ENCODE measurements at regions not wholly inside any gene's neighbourhood (a gene's known extent, or its start where the extent isn't known, plus 50 kb on each side); places are given as distances from the start of the nearest gene placed in this dataset.

DNA sequence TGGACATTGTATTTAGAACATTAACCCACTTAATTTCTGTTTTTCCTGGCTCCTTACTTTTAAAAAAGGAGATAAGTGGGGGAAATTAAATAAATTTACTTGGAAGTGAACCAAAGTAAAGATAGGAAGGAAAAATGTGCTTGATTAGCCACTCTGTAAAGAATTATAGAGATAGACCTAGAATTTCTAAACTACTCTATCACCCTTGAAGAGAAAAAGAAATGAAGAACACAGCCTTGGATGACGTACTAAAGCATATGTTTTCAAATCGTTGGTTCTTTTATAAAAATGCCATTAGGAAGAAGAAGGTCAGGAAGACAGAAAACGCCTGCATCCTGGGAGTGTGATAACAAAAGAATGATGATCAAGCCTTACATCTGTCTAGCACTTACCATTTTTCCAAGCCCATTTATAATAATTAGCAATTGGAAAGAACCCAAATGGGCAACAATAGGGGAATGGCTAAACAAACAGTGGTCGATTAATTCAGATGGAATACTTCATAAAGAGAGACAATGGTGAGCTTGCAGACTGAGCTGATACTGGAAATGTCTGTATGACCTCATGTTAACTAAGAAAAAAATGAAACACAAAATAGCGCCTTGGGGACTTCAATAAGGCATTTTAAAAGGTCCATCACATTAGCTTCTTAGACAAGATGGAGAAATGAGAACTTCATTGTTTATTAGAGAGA is 81.0 kb upstream of the LRRC55 start:
- ChIA-PET POLR2A (no interaction called here), CTCF (no interaction called here)

- CTCF ChIA-PET: interaction anchor here (0.6 kb wide), 1 partner anchor 873 kb away, joined by 3 read pairs; no protein-coding TSS in a partner anchor
- POLR2A ChIA-PET: no interaction called here
Measured at GRCh38 chr11:57103899-57104605, 77.7 kb upstream of the LRRC55 start.

- CTCF ChIA-PET: no interaction called here
Measured at GRCh38 chr11:57109331-57109730, 72.4 kb upstream of the LRRC55 start.

GRCh38 chr11:57111619-57112018 is 70.1 kb upstream of the LRRC55 start:
- POLR2A ChIA-PET: no interaction called here
- CTCF ChIA-PET: no interaction called here

More at GRCh38 chr11:57109331-57109730, 72.4 kb upstream of the LRRC55 start:
- POLR2A ChIA-PET: no interaction called here

DNA sequence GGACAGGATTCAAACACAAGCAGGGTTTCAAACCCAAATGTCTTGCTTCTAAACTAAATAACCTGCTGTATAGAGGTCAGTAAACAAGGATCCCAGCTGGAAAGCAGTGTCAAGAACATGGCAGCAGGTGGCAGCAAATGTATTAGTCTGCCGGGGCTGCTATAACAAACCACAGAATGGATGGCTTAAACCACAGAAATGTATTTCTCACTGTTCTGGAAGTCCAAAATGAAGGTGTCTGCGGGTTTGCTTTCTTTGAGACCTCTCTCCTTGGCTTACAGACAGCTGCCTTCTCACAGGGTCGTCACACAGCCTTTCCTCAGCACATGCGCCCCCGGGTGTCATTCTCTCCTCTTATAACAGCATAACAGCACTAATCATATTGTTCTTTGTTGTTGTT is 65.1 kb upstream of the LRRC55 start:
- ChIA-PET CTCF (no interaction called here), POLR2A (no interaction called here)

GRCh38 chr11:57120192-57120965 is 61.4 kb upstream of the LRRC55 start:
- ChIA-PET POLR2A (no interaction called here), CTCF (interaction anchor here (0.8 to 1.4 kb wide), 2 partner anchors 129 kb away, joined by 3 to 4 read pairs; no protein-coding TSS in a partner anchor)

GRCh38 chr11:57121996-57122395 is 59.8 kb upstream of the LRRC55 start:
- ChIA-PET POLR2A (no interaction called here), CTCF (no interaction called here)

GRCh38 chr11:57123590-57123989 is 58.2 kb upstream of the LRRC55 start:
- ChIA-PET POLR2A (no interaction called here), CTCF (interaction anchor here (1.0 kb wide), 1 partner anchor 124 kb away, joined by 4 read pairs; no protein-coding TSS in a partner anchor)

DNA sequence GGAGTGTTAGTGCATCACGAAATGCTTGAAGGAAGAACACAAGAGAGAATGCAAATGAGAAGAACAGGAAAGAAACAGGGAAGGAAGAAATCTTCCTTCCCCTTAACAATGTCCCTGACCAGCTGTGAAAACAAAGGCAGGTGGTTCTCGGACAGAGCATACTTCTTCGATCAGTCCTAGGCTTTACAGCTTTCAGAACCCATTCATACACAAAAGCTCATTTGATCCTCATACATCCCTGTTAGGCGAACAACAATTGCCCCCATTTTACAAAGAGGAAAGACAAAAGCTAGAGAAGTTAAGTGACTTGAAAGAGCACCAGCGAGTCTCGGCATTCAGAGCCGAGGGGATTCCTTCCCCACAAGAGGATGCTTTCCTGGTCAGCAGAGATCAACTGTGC is 57.2 kb upstream of the LRRC55 start:
- ChIA-PET POLR2A (no interaction called here), CTCF (no interaction called here)

- CTCF ChIA-PET: no interaction called here
- POLR2A ChIA-PET: no interaction called here
Measured at GRCh38 chr11:57124917-57125316, 56.8 kb upstream of the LRRC55 start.

DNA sequence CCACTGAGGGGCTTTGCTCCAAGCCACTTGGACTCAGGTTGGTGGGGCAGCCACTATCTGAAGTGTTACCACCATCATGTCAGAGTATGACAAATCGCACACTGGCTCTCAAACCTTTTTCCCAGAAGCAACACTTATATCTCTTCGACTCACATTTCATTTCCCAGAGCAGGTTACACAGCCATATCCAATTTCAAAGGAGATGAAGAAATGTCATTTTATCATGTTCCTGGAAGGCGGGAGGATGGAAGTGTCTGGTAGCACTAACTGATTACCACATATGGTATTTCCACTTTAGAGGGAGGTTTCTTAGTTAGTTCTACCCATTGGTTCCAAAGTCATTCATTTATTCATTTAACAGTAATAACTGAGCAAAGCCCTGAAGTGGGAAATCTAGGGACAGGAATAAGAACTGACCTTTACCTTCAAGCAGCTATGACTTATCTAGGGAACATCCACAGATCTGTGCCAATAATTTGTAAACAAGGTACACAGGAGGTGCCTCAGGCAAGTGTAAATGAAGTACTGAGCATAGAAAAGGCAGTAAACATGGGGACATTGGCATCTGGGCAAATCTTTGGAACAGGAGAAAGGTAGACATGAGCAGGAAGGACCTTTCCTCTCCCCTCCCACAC is 54.9 kb upstream of the LRRC55 start:
- POLR2A ChIA-PET: no interaction called here
- CTCF ChIA-PET: no interaction called here

DNA sequence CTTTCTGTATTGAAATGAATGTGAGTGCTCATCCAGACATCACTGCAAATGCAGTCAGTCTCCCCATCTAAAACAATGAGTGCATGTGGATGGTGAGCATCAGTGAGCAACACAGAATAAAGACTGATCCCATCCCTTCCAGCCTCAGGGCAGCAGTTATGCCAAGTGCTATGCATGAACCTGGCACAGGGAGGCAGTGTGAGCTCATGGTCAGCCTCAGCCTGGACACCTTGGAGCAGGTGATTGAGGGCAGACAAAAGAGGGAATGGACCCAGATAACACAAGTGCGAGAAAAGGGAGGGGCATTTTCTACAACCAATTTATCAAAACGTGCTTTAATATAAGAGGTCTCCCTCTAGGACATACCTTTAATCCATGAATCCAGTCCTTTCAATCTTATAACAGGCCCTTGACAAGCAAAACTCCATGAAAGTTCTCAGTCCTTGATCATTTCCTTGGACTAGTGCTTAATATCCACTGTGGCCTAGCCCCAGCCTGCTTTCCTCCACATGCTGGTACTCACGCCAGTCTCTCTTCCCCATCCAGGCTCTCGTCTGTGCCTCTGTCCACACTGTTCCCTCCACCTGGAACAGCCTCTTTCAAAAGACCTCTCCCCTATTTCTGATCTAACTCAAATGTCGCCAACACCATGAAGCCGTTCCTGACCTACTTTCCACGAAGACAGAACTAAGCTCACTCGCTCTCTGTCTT is 50.5 kb upstream of the LRRC55 start:
- ChIA-PET POLR2A (no interaction called here), CTCF (no interaction called here)
